ENCODE measurements at regions not wholly inside any gene's neighbourhood (a gene's known extent, or its start where the extent isn't known, plus 50 kb on each side); places are given as distances from the start of the nearest gene placed in this dataset.

DNA sequence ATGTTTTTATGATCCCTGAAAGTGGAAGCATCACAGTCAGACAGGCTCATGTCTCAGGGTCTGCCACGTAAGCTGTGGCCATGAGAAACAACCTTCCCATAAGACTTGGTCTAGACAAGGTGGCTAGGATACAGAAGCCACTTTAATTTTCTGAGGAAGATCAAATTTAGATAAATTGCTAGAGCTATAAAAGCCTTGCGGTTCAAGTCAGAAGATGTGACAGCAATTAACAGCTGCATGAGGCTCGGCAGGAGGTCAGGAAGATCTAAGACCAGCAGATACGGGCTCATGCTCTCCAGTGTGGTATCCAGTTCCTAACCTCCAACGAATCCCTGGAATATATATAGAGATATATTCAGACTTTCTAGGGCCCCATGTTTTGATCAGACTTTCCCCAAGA, 577.1 kb downstream of the PLPP3 start:
- no peak for TF ChIP-seq TEAD4 (IDR thresholded peaks at IDR 0.05)

- TF ChIP-seq EP300 (IDR thresholded peaks at IDR 0.05; ENCODE audit: borderline replicate concordance), result no peak
- no peak for TF ChIP-seq CEBPB (IDR thresholded peaks at IDR 0.05)
- no peak for TF ChIP-seq YY1 (IDR thresholded peaks at IDR 0.05; ENCODE audit: low read depth)
- no peak for TF ChIP-seq MAX (IDR thresholded peaks at IDR 0.05)
- TF ChIP-seq CREB1 (IDR thresholded peaks at IDR 0.05; ENCODE audit: low read depth), result no peak
- TF ChIP-seq NFIC (IDR thresholded peaks at IDR 0.05), result no peak
- TF ChIP-seq, protein P1, sequence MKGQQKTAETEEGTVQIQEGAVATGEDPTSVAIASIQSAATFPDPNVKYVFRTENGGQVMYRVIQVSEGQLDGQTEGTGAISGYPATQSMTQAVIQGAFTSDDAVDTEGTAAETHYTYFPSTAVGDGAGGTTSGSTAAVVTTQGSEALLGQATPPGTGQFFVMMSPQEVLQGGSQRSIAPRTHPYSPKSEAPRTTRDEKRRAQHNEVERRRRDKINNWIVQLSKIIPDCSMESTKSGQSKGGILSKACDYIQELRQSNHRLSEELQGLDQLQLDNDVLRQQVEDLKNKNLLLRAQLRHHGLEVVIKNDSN (IDR thresholded peaks at IDR 0.05), result no peak
- no peak for TF ChIP-seq REST (IDR thresholded peaks at IDR 0.05; ENCODE audit: low read depth)
- no peak for TF ChIP-seq RAD21 (IDR thresholded peaks at IDR 0.05; ENCODE audit: low read depth)
- TF ChIP-seq TAF1 (IDR thresholded peaks at IDR 0.05; ENCODE audit: low read depth), result no peak
- TF ChIP-seq EGR1 (IDR thresholded peaks at IDR 0.05), result no peak
- TF ChIP-seq ZBTB7A (IDR thresholded peaks at IDR 0.05; ENCODE audit: low read depth), result no peak
- no peak for TF ChIP-seq TEAD4 (IDR thresholded peaks at IDR 0.05)
- TF ChIP-seq TCF12 (IDR thresholded peaks at IDR 0.05; ENCODE audit: low read depth), result no peak
- no peak for TF ChIP-seq FOXM1 (IDR thresholded peaks at IDR 0.05; ENCODE audit: borderline replicate concordance, low read depth)
These were observed 578.9 kb downstream of the PLPP3 start for GRCh38 chr1:56000424-56000823.

GRCh38 chr1:55997536-55997935, 581.8 kb downstream of the PLPP3 start:
- no peak for TF ChIP-seq EP300 (IDR thresholded peaks at IDR 0.05; ENCODE audit: borderline replicate concordance)
- no peak for TF ChIP-seq EGR1 (IDR thresholded peaks at IDR 0.05)
- no peak for TF ChIP-seq CREB1 (IDR thresholded peaks at IDR 0.05; ENCODE audit: low read depth)
- no peak for TF ChIP-seq YY1 (IDR thresholded peaks at IDR 0.05; ENCODE audit: low read depth)
- TF ChIP-seq NFIC (IDR thresholded peaks at IDR 0.05), result no peak
- no peak for TF ChIP-seq TCF12 (IDR thresholded peaks at IDR 0.05; ENCODE audit: low read depth)

DNA sequence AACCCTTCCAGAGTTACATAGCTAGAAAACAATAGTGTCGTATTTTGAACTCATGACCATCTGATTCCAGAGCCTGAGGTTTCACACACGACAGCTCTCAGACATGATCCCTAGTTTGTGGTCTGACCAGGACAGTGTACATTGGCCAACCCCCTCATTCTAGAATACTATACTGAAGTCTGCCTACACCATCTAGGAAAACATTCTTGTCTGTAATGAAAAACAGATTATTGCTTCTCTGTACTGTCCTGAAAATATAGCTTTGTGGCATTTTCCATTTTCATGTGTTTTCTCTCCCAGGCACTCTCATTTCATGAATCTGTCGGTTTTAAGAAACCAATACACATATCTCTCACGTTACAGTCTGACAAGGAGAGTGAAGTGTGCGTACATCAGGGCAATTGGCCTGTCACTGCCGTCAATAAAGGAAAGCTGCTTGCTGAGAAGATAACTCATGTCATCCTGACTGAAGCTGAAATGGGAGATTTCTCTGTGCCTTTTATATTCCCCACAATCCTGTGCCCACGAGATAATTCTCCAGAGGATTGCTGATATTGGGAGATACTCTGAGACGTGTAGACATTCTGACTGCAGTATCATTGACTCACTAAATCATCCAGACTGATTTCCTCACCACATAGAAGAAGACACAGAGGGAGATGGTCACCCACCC, 585.6 kb downstream of the PLPP3 start:
- no peak for TF ChIP-seq TAF1 (IDR thresholded peaks at IDR 0.05; ENCODE audit: low read depth)
- TF ChIP-seq TEAD4 (IDR thresholded peaks at IDR 0.05), result no peak
- TF ChIP-seq NFIC (IDR thresholded peaks at IDR 0.05), result no peak
- no peak for TF ChIP-seq RAD21 (IDR thresholded peaks at IDR 0.05; ENCODE audit: low read depth)
- TF ChIP-seq REST (IDR thresholded peaks at IDR 0.05; ENCODE audit: low read depth), result no peak

DNA sequence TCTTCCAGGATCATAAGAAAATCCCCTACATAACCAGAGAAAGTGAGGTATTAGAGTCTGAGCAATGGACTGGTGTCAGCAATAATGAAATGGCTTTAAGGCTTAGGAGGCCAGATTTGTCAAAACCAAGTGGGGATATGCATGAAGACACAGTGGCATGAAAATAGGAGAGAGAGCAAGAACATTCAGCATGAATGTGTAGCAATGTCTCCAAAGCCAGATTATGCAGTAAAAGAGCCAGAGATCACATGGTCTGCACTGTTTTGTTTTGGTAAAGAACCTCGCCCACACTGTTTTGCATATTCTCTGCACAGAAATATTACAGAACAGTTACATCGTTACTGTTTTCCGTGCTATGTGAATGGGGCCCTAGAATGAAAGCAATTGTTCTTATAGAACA, 589.4 kb downstream of the PLPP3 start:
- TF ChIP-seq FOXM1 (IDR thresholded peaks at IDR 0.05; ENCODE audit: borderline replicate concordance, low read depth) (no peak), NFIC (IDR thresholded peaks at IDR 0.05) (no peak), EGR1 (IDR thresholded peaks at IDR 0.05) (no peak), YY1 (IDR thresholded peaks at IDR 0.05; ENCODE audit: low read depth) (no peak), CREB1 (IDR thresholded peaks at IDR 0.05; ENCODE audit: low read depth) (no peak), ZBTB7A (IDR thresholded peaks at IDR 0.05; ENCODE audit: low read depth) (no peak), TAF1 (IDR thresholded peaks at IDR 0.05; ENCODE audit: low read depth) (no peak), TEAD4 (IDR thresholded peaks at IDR 0.05) (no peak), EP300 (IDR thresholded peaks at IDR 0.05; ENCODE audit: borderline replicate concordance) (no peak), TCF12 (IDR thresholded peaks at IDR 0.05; ENCODE audit: low read depth) (no peak), RAD21 (IDR thresholded peaks at IDR 0.05; ENCODE audit: low read depth) (no peak), CEBPB (IDR thresholded peaks at IDR 0.05) (no peak), MAX (IDR thresholded peaks at IDR 0.05) (no peak), REST (IDR thresholded peaks at IDR 0.05; ENCODE audit: low read depth) (no peak)
- TF ChIP-seq, protein P1 (IDR thresholded peaks at IDR 0.05), result no peak
